Stimulated activated naive CD8-positive, alpha-beta T cell treated with anti-CD3 and anti-CD28 coated beads, Interleukin-15, Interleukin-2, amounts not matched to agents 100 U/mL and 50 U/mL, for 24 hours (primary cell): ENCODE measurements at regions not wholly inside any gene's neighbourhood (a gene's known extent, or its start where the extent isn't known, plus 50 kb on each side); places are given as distances from the start of the nearest gene placed in this dataset.
"Not testable (repeated sequence)": the region's sequence is repeated elsewhere in the genome, so short reads cannot be mapped to it uniquely, and the experiment has no call there.

Experiments
- ATAC-seq: fragments of 150-1000 bp; cut with Tn5 transposase; one replicate; pipeline ENCODE4 v1.10.0; 2021
- DNase-seq: peaks from one replicate; pipeline ENCODE4 v3.0.0; 2021

- DNase-seq: no peak
- ATAC-seq: no peak
These were observed 820.7 kb upstream of the FBXO33 start for GRCh38 chr14:40252817-40253447.

GRCh38 chr14:40248671-40249070, 816.4 kb upstream of the FBXO33 start:
- ATAC-seq (no peak), DNase-seq (no peak)

- DNase-seq (no peak), ATAC-seq (no peak)
These were observed 808.1 kb upstream of the FBXO33 start for GRCh38 chr14:40240245-40240859.

GRCh38 chr14:40232302-40232701, 800.1 kb upstream of the FBXO33 start:
- ATAC-seq: no peak
- no peak for DNase-seq

- ATAC-seq (no peak), DNase-seq (no peak)
These were observed 797.4 kb upstream of the FBXO33 start for GRCh38 chr14:40229676-40230075.

GRCh38 chr14:40222996-40223395, 790.8 kb upstream of the FBXO33 start:
- ATAC-seq: no peak

GRCh38 chr14:40221428-40221827, 789.2 kb upstream of the FBXO33 start:
- ATAC-seq: no peak
- no peak for DNase-seq

More at GRCh38 chr14:40222996-40223395, 790.8 kb upstream of the FBXO33 start:
- no peak for DNase-seq

GRCh38 chr14:40219032-40219431, 786.8 kb upstream of the FBXO33 start:
- ATAC-seq: no peak
- DNase-seq: no peak

GRCh38 chr14:40218282-40218941, 786.2 kb upstream of the FBXO33 start:
- no peak for DNase-seq
- ATAC-seq: no peak

- ATAC-seq (no peak), DNase-seq (no peak)
These were observed 784.7 kb upstream of the FBXO33 start for GRCh38 chr14:40216976-40217375.

GRCh38 chr14:40216408-40216807, 784.2 kb upstream of the FBXO33 start:
- not testable (repeated sequence) for ATAC-seq, DNase-seq

GRCh38 chr14:40213701-40214100, 781.5 kb upstream of the FBXO33 start:
- ATAC-seq: no peak
- DNase-seq: no peak

GRCh38 chr14:40204441-40205175, 772.4 kb upstream of the FBXO33 start:
- ATAC-seq: no peak
- DNase-seq: no peak

GRCh38 chr14:40199101-40199500, 766.9 kb upstream of the FBXO33 start:
- ATAC-seq: no peak
- DNase-seq: no peak

GRCh38 chr14:40197344-40197743, 765.1 kb upstream of the FBXO33 start:
- ATAC-seq (no peak), DNase-seq (no peak)

GRCh38 chr14:40188006-40188405, 755.8 kb upstream of the FBXO33 start:
- DNase-seq (no peak), ATAC-seq (no peak)

GRCh38 chr14:40164083-40164482, 731.9 kb upstream of the FBXO33 start:
- ATAC-seq (no peak), DNase-seq (no peak)

GRCh38 chr14:40139657-40140056, 707.4 kb upstream of the FBXO33 start:
- DNase-seq (no peak), ATAC-seq (no peak)

GRCh38 chr14:40133463-40133862, 701.2 kb upstream of the FBXO33 start:
- no peak for ATAC-seq
- no peak for DNase-seq

GRCh38 chr14:40129159-40129558, 696.9 kb upstream of the FBXO33 start:
- no peak for DNase-seq
- ATAC-seq: no peak

GRCh38 chr14:40123816-40124215, 691.6 kb upstream of the FBXO33 start:
- DNase-seq (no peak), ATAC-seq (no peak)

GRCh38 chr14:40122968-40123648, 690.9 kb upstream of the FBXO33 start:
- DNase-seq (no peak), ATAC-seq (no peak)
